ENCODE measurements at regions not wholly inside any gene's neighbourhood (a gene's known extent, or its start where the extent isn't known, plus 50 kb on each side); places are given as distances from the start of the nearest gene placed in this dataset.

GRCh38 chr2:152250421-152251100 lies 75.0 kb upstream of the STAM2 start:
- H3K4me3 ChIP-seq (replicated peaks; ENCODE audit: low read depth, low read length), result no peak overlapping the region
- TF ChIP-seq, protein P1, sequence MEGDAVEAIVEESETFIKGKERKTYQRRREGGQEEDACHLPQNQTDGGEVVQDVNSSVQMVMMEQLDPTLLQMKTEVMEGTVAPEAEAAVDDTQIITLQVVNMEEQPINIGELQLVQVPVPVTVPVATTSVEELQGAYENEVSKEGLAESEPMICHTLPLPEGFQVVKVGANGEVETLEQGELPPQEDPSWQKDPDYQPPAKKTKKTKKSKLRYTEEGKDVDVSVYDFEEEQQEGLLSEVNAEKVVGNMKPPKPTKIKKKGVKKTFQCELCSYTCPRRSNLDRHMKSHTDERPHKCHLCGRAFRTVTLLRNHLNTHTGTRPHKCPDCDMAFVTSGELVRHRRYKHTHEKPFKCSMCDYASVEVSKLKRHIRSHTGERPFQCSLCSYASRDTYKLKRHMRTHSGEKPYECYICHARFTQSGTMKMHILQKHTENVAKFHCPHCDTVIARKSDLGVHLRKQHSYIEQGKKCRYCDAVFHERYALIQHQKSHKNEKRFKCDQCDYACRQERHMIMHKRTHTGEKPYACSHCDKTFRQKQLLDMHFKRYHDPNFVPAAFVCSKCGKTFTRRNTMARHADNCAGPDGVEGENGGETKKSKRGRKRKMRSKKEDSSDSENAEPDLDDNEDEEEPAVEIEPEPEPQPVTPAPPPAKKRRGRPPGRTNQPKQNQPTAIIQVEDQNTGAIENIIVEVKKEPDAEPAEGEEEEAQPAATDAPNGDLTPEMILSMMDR (IDR thresholded peaks at IDR 0.05; ENCODE audit: low read depth, low read length, missing control alignments), result no peak

GRCh38 chr2:152251211-152251610 lies 75.6 kb upstream of the STAM2 start:
- H3K4me3 ChIP-seq (replicated peaks; ENCODE audit: low read depth, low read length), result no peak overlapping the region

More at GRCh38 chr2:152250421-152251100, 75.0 kb upstream of the STAM2 start:
- no peak for DNase-seq (ENCODE audit: extremely low read depth, low read depth)

DNA sequence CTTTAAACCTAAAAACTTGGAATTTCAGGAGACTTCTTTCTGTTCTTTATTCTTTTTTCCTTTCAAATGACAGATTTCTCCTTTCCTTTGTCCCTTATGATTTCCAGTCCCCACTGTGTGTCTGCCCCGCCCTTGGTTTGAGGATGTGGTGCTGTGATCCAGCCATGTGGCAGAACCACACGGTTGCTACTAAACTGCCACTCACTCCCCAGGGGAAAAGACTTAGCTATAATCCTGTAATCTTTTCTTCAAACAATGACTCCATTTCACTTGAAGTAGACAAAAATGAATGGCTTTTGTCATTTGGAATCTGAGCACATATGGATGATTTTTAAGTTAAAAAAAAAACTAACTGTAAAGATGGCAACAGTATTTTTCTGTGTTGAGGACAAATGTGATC lies 76.2 kb upstream of the STAM2 start:
- TF ChIP-seq, protein P1 (IDR thresholded peaks at IDR 0.05; ENCODE audit: low read depth, low read length, missing control alignments), result no peak
- DNase-seq (ENCODE audit: extremely low read depth, low read depth), result no peak
- no peak overlapping the region for H3K4me3 ChIP-seq (replicated peaks; ENCODE audit: low read depth, low read length)

More at GRCh38 chr2:152251211-152251610, 75.6 kb upstream of the STAM2 start:
- TF ChIP-seq, protein P1 (IDR thresholded peaks at IDR 0.05; ENCODE audit: low read depth, low read length, missing control alignments), result no peak
- DNase-seq (ENCODE audit: extremely low read depth, low read depth), result no peak

GRCh38 chr2:152254486-152254885 lies 78.9 kb upstream of the STAM2 start:
- no peak for DNase-seq (ENCODE audit: extremely low read depth, low read depth)
- no peak overlapping the region for H3K4me3 ChIP-seq (replicated peaks; ENCODE audit: low read depth, low read length)
- TF ChIP-seq, protein P1 (IDR thresholded peaks at IDR 0.05; ENCODE audit: low read depth, low read length, missing control alignments), result no peak

DNA sequence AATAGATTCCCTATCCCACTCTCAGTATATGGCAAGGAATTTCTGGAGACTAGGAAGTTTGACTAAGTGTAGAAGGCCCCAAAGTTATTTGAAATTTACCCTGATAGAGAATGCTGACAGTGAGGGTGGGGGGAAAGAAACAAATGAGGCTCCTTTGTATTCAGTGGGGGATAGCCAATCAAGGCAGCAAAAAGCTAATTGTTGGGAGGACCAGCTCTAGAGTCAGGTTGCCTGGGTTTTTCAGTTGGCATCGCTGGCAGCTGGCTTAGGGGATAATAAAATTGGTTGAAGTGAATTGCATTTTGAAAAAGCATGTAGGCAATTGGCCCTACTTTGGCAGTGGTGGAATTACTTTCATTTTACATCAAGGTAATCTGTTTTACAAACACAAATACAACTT lies 79.4 kb upstream of the STAM2 start:
- TF ChIP-seq, protein P1 (IDR thresholded peaks at IDR 0.05; ENCODE audit: low read depth, low read length, missing control alignments), result no peak
- DNase-seq (ENCODE audit: extremely low read depth, low read depth), result no peak
- no peak overlapping the region for H3K4me3 ChIP-seq (replicated peaks; ENCODE audit: low read depth, low read length)

DNA sequence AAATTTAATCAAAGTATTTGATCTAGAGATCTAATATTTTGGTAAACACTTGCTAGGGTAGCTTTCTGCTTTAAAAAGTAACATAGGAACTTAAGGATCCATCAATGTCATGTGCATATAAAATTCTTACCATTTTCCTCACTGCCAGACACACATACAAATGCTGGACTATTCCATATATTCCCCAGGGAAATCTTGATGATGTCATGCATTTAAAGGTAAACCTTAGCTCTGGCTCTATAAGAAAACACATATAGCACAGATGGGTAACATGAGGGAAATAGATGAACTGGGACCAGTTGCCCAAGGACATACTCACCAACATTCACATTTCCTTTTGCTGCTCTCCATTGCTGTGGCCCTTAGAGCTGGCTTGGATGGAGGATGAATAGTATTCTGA lies 79.1 kb upstream of the FMNL2 start:
- H3K4me3 ChIP-seq (replicated peaks; ENCODE audit: low read depth, low read length), result no peak overlapping the region
- TF ChIP-seq, protein P1 (IDR thresholded peaks at IDR 0.05; ENCODE audit: low read depth, low read length, missing control alignments), result no peak
- DNase-seq (ENCODE audit: extremely low read depth, low read depth), result no peak

- no peak overlapping the region for H3K4me3 ChIP-seq (replicated peaks; ENCODE audit: low read depth, low read length)
- no peak for DNase-seq (ENCODE audit: extremely low read depth, low read depth)
- TF ChIP-seq, protein P1 (IDR thresholded peaks at IDR 0.05; ENCODE audit: low read depth, low read length, missing control alignments), result no peak
Observed at GRCh38 chr2:152260939-152261338, 74.0 kb upstream of the FMNL2 start.
